Lower lobe of right lung (tissue), 2 donors: ENCODE measurements at regions not wholly inside any gene's neighbourhood (a gene's known extent, or its start where the extent isn't known, plus 50 kb on each side); places are given as distances from the start of the nearest gene placed in this dataset.
"Not testable (repeated sequence)": the region's sequence is repeated elsewhere in the genome, so short reads cannot be mapped to it uniquely, and the experiment has no call there.

Experiments
- ATAC-seq, 2 donors: fragments of 200-7000 bp; cut with Tn5 transposase; one replicate each; pipeline ENCODE4 v1.9.1; 2020 to 2022; ENCODE audit warnings: mild to moderate bottlenecking in 2 of 2, moderate library complexity in 2 of 2
- DNase-seq: peaks from one replicate; pipeline ENCODE4 v3.0.0-alpha.2; 2020
- H3K27ac ChIP-seq: fragments of 200-600 bp; one replicate; pipeline ENCODE4 v1.8.0; 2022
- H3K27me3 ChIP-seq: fragments of 200-600 bp; one replicate; pipeline ENCODE4 v1.8.0; 2022; ENCODE audit warnings: low read depth
- H3K36me3 ChIP-seq: fragments of 200-600 bp; one replicate; pipeline ENCODE4 v1.8.0; 2022; ENCODE audit warnings: mild to moderate bottlenecking
- H3K4me1 ChIP-seq: fragments of 200-600 bp; one replicate; pipeline ENCODE4 v1.8.0; 2022
- H3K4me3 ChIP-seq: fragments of 200-600 bp; one replicate; pipeline ENCODE4 v1.8.0; 2022; ENCODE audit warnings: mild to moderate bottlenecking
- H3K9me3 ChIP-seq: fragments of 200-600 bp; one replicate; pipeline ENCODE4 v1.8.0; 2022
- intact Hi-C: fragments of 100-400 bp; cut with DNase I; formaldehyde crosslinking; loops from one replicate; pipeline ENCODE4 v1.11.0; 2022
- TF ChIP-seq, protein P1 (sequence below): fragments of 200-600 bp; IDR thresholded peaks from one replicate; pipeline ENCODE4 v1.8.0; 2022; ENCODE audit warnings: antibody characterized with exemption, mild to moderate bottlenecking
- donor health status: DM: no; HTN: yes; CAD: no; lungs with severe emphysema.

DNA sequence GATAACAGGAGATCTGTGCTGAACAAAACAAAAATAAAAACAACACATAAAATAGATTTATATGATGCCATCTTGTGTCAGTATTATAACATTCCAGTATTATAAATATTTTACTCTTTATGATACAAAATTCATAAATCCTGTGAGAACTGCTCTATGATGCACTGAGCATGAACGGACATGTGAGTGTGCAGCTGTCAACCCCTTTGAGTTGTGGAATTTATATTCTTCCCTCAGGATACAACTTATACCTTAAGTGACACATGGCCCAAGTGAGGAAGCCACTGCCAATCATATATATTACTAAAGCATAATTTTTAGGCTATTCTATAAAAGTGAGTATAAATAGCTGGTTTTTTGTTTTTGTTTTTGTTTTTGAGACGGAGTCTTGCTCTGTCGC, 116.0 kb upstream of the OR13F1 start:
- TF ChIP-seq, protein P1, sequence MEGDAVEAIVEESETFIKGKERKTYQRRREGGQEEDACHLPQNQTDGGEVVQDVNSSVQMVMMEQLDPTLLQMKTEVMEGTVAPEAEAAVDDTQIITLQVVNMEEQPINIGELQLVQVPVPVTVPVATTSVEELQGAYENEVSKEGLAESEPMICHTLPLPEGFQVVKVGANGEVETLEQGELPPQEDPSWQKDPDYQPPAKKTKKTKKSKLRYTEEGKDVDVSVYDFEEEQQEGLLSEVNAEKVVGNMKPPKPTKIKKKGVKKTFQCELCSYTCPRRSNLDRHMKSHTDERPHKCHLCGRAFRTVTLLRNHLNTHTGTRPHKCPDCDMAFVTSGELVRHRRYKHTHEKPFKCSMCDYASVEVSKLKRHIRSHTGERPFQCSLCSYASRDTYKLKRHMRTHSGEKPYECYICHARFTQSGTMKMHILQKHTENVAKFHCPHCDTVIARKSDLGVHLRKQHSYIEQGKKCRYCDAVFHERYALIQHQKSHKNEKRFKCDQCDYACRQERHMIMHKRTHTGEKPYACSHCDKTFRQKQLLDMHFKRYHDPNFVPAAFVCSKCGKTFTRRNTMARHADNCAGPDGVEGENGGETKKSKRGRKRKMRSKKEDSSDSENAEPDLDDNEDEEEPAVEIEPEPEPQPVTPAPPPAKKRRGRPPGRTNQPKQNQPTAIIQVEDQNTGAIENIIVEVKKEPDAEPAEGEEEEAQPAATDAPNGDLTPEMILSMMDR, result no peak
- intact Hi-C loops, result loop anchor here (10.0 kb wide), 1 partner anchor 203 kb away; no protein-coding TSS in a partner anchor
- no peaks in the 10 kb centered on the region for H3K27me3 ChIP-seq
- H3K27ac ChIP-seq, result no peak overlapping the region
- DNase-seq (no peak), ATAC-seq (no peak)
- no peaks in the 10 kb centered on the region for H3K36me3 ChIP-seq
- no peaks in the 10 kb centered on the region for H3K9me3 ChIP-seq
- H3K4me3 ChIP-seq, result no peak overlapping the region
- H3K4me1 ChIP-seq, result no peaks in the 10 kb centered on the region

DNA sequence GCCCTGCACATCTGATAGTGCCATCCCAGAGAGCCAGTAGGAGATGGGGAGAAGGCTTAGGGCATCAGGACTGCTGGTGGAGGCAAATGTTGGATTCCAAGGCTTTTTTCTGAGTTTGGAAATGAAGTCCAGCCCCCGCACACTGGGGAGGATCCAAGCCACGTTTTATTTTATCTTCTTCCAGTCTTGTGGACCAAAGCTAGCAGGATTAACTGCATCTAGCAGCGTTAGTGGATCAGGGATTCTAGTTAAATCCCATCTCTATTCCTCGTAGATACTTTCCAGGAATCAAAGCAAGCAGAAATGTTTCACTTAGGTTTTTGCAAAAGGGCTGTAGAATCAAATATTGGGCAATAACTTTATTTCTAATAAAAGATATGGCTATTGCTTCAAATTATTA, 114.7 kb upstream of the OR13F1 start:
- no peak overlapping the region for H3K4me3 ChIP-seq
- H3K9me3 ChIP-seq, result no peaks in the 10 kb centered on the region
- no peak overlapping the region for H3K27ac ChIP-seq
- no peaks in the 10 kb centered on the region for H3K27me3 ChIP-seq
- no peaks in the 10 kb centered on the region for H3K4me1 ChIP-seq
- intact Hi-C loops, result loop anchor here (10.0 kb wide), 1 partner anchor 205 kb away; no protein-coding TSS in a partner anchor
- no peak for DNase-seq
- no peaks in the 10 kb centered on the region for H3K36me3 ChIP-seq
- TF ChIP-seq, protein P1, result no peak
- ATAC-seq, result no peak

DNA sequence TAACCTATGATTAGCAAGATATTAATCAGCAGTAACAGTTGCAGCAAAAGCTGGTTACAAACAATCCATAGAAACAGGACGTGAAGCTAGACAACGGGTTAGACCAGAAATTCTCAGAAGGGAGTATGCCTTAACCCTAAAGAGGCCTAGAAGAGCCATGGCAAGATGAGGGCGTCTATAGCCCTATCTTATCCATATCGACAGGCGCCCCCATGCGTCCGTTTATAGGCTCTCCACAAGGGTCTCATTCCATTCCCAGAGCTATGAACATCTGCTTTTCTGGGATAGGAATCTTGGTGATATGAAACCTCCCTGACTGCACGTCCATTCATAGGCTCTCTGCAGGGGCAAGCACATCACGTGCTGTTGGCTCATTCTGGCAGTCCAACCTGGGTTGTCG, 109.2 kb upstream of the OR13F1 start:
- DNase-seq, ATAC-seq, intact Hi-C loops: not testable (repeated sequence)

DNA sequence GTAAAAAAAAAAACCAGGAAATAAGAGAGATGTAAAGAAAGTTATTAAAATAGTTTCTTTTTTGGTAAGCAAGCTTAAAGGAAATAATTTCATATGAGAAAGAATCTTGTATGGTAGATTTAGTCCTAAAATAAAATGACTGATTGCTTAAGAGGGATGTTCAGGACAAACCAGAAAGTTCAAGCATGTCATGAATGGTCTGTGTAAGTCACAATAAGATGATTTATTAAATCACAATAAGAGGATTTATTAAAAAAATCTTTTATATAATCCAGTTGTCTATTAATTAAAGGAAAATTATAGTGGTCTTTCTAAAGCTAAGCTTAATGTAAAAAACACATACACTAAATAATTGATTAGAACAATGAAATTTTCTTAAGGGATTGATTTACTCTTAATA, 91.8 kb upstream of the OR13F1 start:
- no peaks in the 10 kb centered on the region for H3K4me1 ChIP-seq
- no peaks in the 10 kb centered on the region for H3K27me3 ChIP-seq
- TF ChIP-seq, protein P1, result no peak
- DNase-seq (no peak), ATAC-seq (no peak)
- no peaks in the 10 kb centered on the region for H3K36me3 ChIP-seq
- intact Hi-C loops, result no loop called here
- no peak overlapping the region for H3K27ac ChIP-seq
- peaks cover 18% of the 10 kb centered on the region for H3K9me3 ChIP-seq
- H3K4me3 ChIP-seq, result no peak overlapping the region

More for the DNA sequence above, 109.2 kb upstream of the OR13F1 start:
- not testable (repeated sequence) for H3K9me3 ChIP-seq, H3K4me1 ChIP-seq, H3K27me3 ChIP-seq, H3K27ac ChIP-seq, H3K36me3 ChIP-seq, H3K4me3 ChIP-seq

DNA sequence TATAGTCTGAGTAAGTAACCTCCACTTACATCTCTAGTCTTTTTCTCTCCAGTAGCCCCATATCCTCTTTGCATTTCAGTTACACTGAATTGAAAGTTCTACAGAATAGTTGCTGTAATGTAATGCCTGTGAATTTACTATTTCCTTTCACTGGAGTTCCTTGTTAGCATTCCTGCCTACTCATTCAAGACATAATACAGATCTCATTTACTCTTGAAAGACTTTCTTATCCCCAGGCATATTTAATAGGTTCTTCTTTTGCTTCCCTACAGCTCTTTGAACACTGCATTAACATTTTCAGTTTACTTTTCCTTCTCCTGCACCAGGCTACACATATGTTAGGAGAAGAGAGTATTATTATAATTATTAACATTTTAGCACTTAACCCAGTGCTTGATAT, 87.6 kb upstream of the OR13F1 start:
- Histone ChIP-seq H3K36me3 (no peaks in the 10 kb centered on the region), H3K4me3 (no peak overlapping the region), H3K27ac (no peak overlapping the region), H3K4me1 (no peaks in the 10 kb centered on the region), H3K9me3 (peaks cover 18% of the 10 kb centered on the region), H3K27me3 (no peaks in the 10 kb centered on the region)
- TF ChIP-seq, protein P1, result no peak
- intact Hi-C loops, result no loop called here
- DNase-seq, result no peak
- ATAC-seq, result no peak

DNA sequence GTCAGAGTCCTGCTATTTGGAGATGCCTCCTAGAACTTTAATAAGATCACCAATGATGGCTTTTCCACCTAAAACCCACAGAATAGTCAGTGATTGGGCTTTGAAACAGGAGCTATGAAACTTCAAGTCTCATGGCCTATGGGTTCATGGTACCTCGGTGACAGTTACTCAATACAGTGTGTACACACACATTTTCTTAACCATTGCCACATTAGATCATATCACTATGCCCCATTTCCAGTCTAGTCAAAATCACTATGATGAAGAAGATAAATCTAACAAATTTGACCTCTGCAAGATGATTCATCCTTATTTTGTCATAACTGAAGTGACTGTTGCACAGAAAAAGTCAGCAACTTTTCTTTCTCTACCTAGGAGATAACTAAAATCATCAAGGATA, 86.8 kb upstream of the OR13F1 start:
- TF ChIP-seq, protein P1, result no peak
- Histone ChIP-seq H3K4me3 (no peak overlapping the region), H3K9me3 (peaks cover 18% of the 10 kb centered on the region), H3K27me3 (no peaks in the 10 kb centered on the region), H3K4me1 (no peaks in the 10 kb centered on the region), H3K27ac (no peak overlapping the region), H3K36me3 (no peaks in the 10 kb centered on the region)
- intact Hi-C loops, result no loop called here
- ATAC-seq, result no peak
- DNase-seq, result no peak
